ENCODE measurements at regions not wholly inside any gene's neighbourhood (a gene's known extent, or its start where the extent isn't known, plus 50 kb on each side); places are given as distances from the start of the nearest gene placed in this dataset.

- H3K27ac Mint-ChIP-seq, result no peak overlapping the region
- no peak overlapping the region for H3K4me3 Mint-ChIP-seq
- no peaks in the 10 kb centered on the region for H3K36me3 Mint-ChIP-seq
- H3K9me3 Mint-ChIP-seq, result peaks cover 3% of the 10 kb centered on the region
- DNase-seq (ENCODE audit: low spot score in 2 of 2), result no peak
- no peak for ATAC-seq (ENCODE audit: low read depth)
- H3K4me1 Mint-ChIP-seq, result no peaks in the 10 kb centered on the region
- no peaks in the 10 kb centered on the region for H3K27me3 Mint-ChIP-seq
Observed at GRCh38 chr21:27507695-27508094, 540.8 kb upstream of the ADAMTS5 start.

DNA sequence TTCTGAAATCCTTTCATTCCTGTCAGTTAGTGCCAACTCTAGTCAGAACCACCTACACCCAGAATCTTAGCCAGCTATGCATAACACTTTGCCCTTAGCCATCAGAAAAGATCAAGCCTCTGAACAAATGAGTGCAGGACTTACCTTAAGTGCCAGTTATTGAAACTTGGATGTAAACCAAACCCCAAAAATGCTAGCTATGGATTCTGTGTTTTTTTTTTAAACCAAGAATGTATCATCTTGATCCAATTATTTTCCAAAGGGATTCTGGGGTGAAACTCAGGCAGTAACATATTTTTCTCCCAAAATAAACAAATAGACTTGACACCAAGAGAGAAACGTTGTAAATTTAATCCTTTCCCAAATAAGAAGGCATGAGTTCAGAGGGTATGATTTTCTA lies 538.6 kb upstream of the ADAMTS5 start:
- no peak for DNase-seq (ENCODE audit: low spot score in 2 of 2)
- no peak overlapping the region for H3K4me3 Mint-ChIP-seq
- H3K27me3 Mint-ChIP-seq, result no peaks in the 10 kb centered on the region
- no peaks in the 10 kb centered on the region for H3K36me3 Mint-ChIP-seq
- peaks cover 1% of the 10 kb centered on the region for H3K9me3 Mint-ChIP-seq
- H3K27ac Mint-ChIP-seq, result no peak overlapping the region
- no peak for ATAC-seq (ENCODE audit: low read depth)
- no peaks in the 10 kb centered on the region for H3K4me1 Mint-ChIP-seq

GRCh38 chr21:27502801-27503200 lies 535.9 kb upstream of the ADAMTS5 start:
- no peak for ATAC-seq (ENCODE audit: low read depth)
- H3K4me1 Mint-ChIP-seq, result peaks cover 1% of the 10 kb centered on the region
- no peaks in the 10 kb centered on the region for H3K27me3 Mint-ChIP-seq
- DNase-seq (ENCODE audit: low spot score in 2 of 2), result no peak
- no peaks in the 10 kb centered on the region for H3K36me3 Mint-ChIP-seq
- H3K9me3 Mint-ChIP-seq, result no peaks in the 10 kb centered on the region
- no peak overlapping the region for H3K27ac Mint-ChIP-seq
- no peak overlapping the region for H3K4me3 Mint-ChIP-seq

GRCh38 chr21:27498025-27498424 lies 531.1 kb upstream of the ADAMTS5 start:
- ATAC-seq (ENCODE audit: low read depth), result no peak
- Mint-ChIP-seq H3K4me1 (peaks cover 3% of the 10 kb centered on the region), H3K27me3 (no peaks in the 10 kb centered on the region), H3K9me3 (no peaks in the 10 kb centered on the region), H3K36me3 (no peaks in the 10 kb centered on the region), H3K4me3 (no peak overlapping the region), H3K27ac (no peak overlapping the region)
- no peak for DNase-seq (ENCODE audit: low spot score in 2 of 2)

DNA sequence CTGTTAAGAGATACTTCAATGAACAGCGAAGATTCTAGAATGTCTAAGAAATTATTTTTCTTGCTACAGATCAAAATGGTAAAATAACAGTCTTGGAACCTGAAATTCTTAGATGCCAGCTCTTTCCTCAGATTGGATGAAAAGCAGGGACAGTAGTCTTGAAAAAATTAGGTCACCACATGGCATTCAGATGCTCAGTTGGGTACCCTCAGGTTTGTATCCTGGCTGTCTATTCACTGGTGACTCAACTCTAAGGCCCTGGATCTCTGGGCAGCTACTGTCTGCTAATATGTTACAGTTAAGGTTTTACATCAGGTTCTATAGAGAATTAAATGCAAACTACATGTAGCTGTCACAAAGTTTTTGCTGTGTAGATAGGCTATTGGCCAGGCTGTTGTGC lies 528.9 kb upstream of the ADAMTS5 start:
- Mint-ChIP-seq H3K4me3 (no peak overlapping the region), H3K36me3 (no peaks in the 10 kb centered on the region), H3K27me3 (no peaks in the 10 kb centered on the region), H3K4me1 (peaks cover 3% of the 10 kb centered on the region), H3K9me3 (no peaks in the 10 kb centered on the region), H3K27ac (no peak overlapping the region)
- ATAC-seq (ENCODE audit: low read depth), result no peak
- no peak for DNase-seq (ENCODE audit: low spot score in 2 of 2)

DNA sequence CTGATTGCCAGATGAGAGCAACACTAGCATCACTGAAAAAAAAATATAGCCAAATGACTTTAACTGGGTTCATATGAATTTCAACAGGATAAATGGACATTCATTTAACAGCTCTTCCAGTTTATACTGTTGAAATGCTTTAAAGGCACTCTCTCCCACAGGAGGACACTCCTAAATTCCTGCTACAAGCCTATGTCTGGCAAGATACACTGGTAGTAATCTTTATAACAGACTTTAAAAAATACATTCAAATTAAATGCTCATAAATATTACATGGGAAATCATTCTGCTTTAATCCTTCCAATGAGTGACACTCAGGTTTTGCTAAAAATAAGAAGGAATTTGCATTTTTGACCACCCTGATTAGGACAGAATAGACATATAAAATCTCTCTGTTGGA lies 526.7 kb upstream of the ADAMTS5 start:
- no peaks in the 10 kb centered on the region for H3K36me3 Mint-ChIP-seq
- no peak for ATAC-seq (ENCODE audit: low read depth)
- no peak overlapping the region for H3K27ac Mint-ChIP-seq
- H3K27me3 Mint-ChIP-seq, result no peaks in the 10 kb centered on the region
- DNase-seq (ENCODE audit: low spot score in 2 of 2), result no peak
- peaks cover 3% of the 10 kb centered on the region for H3K4me1 Mint-ChIP-seq
- no peak overlapping the region for H3K4me3 Mint-ChIP-seq
- no peaks in the 10 kb centered on the region for H3K9me3 Mint-ChIP-seq

DNA sequence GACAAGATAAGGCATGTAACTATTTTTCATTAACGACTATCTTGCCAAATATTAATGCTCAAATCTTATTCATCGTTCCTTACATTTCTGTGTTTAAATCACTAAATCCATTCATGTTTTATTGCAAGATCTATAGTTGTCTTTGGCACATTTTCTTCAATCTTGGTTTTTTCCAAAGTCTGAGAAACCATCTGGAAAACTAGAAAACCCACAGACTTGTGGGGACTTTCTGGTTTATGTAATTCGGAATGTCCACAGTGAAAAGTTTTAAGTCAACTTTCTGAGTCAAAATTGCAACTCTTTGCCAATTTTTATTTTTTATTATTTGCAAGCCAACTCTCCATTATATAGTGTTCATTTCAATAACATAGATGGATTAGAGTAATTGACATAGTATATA lies 520.8 kb upstream of the ADAMTS5 start:
- Mint-ChIP-seq H3K36me3 (no peaks in the 10 kb centered on the region), H3K4me3 (no peak overlapping the region), H3K27me3 (no peaks in the 10 kb centered on the region), H3K9me3 (no peaks in the 10 kb centered on the region), H3K27ac (no peak overlapping the region), H3K4me1 (no peaks in the 10 kb centered on the region)
- no peak for DNase-seq (ENCODE audit: low spot score in 2 of 2)
- ATAC-seq (ENCODE audit: low read depth), result no peak

- Mint-ChIP-seq H3K36me3 (no peaks in the 10 kb centered on the region), H3K27ac (no peak overlapping the region), H3K9me3 (peaks cover 7% of the 10 kb centered on the region), H3K4me3 (no peak overlapping the region), H3K27me3 (no peaks in the 10 kb centered on the region), H3K4me1 (no peaks in the 10 kb centered on the region)
- no peak for ATAC-seq (ENCODE audit: low read depth)
- no peak for DNase-seq (ENCODE audit: low spot score in 2 of 2)
Observed at GRCh38 chr21:27480841-27481261, 514.0 kb upstream of the ADAMTS5 start.

GRCh38 chr21:27477296-27477695 lies 510.4 kb upstream of the ADAMTS5 start:
- H3K27me3 Mint-ChIP-seq, result no peaks in the 10 kb centered on the region
- DNase-seq (ENCODE audit: low spot score in 2 of 2) (no peak), ATAC-seq (ENCODE audit: low read depth) (no peak)
- H3K4me3 Mint-ChIP-seq, result no peak overlapping the region
- H3K36me3 Mint-ChIP-seq, result no peaks in the 10 kb centered on the region
- peaks cover 10% of the 10 kb centered on the region for H3K9me3 Mint-ChIP-seq
- H3K27ac Mint-ChIP-seq, result no peak overlapping the region
- no peaks in the 10 kb centered on the region for H3K4me1 Mint-ChIP-seq

- Mint-ChIP-seq H3K27me3 (no peaks in the 10 kb centered on the region), H3K27ac (no peak overlapping the region), H3K36me3 (no peaks in the 10 kb centered on the region), H3K4me3 (no peak overlapping the region), H3K4me1 (no peaks in the 10 kb centered on the region), H3K9me3 (peaks cover 8% of the 10 kb centered on the region)
- ATAC-seq (ENCODE audit: low read depth) (no peak), DNase-seq (ENCODE audit: low spot score in 2 of 2) (no peak)
Observed at GRCh38 chr21:27476696-27477095, 509.8 kb upstream of the ADAMTS5 start.

DNA sequence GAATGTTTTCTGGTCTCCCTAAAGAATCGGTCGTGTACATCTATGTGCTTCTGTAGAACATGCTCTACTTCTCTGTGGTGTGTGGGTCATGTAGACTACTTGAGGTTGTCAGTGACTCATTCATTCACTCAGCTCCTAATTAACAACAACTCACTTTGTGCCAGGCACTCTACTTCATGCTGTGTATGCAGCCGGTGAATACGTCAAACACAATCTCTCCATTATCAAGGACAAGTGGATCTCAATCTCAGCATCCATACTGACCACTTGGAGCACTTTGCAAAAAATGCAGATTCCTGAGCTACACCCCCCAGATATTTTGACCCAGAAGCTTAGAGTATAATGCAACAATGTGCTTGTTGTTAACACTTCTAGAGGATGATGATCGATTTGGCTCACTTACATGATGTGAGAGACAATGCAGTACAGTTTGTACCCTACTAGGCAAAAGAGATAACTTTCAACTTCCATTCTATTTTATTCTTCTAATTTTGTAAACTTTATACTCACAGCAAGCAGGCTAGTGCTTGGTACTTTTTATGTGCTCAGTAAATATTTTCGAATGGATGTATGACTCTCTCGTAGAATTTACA lies 508.6 kb upstream of the ADAMTS5 start:
- H3K27ac Mint-ChIP-seq, result no peak overlapping the region
- H3K4me3 Mint-ChIP-seq, result no peak overlapping the region
- no peaks in the 10 kb centered on the region for H3K4me1 Mint-ChIP-seq
- DNase-seq (ENCODE audit: low spot score in 2 of 2), result no peak
- peaks cover 8% of the 10 kb centered on the region for H3K9me3 Mint-ChIP-seq
- H3K27me3 Mint-ChIP-seq, result no peaks in the 10 kb centered on the region
- no peak for ATAC-seq (ENCODE audit: low read depth)
- no peaks in the 10 kb centered on the region for H3K36me3 Mint-ChIP-seq

DNA sequence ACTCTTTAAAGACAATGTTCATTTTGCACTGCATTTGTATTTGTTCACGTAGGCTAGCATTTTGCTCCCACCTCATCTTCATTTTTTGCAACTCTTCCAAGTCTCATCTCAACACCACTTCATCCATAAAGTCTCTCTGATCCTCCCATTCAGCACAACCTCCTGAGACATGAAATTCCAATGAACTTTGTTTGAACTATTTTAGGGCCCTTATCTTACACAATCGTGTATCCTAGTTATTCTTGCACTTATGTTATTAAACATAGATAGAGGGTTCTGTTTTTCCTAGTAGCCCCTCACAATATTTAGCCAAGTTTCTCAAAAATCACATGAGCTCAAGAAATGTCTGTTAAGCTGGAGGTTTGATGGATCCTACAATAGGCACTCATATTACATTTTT lies 500.5 kb upstream of the ADAMTS5 start:
- Mint-ChIP-seq H3K4me1 (no peaks in the 10 kb centered on the region), H3K4me3 (no peak overlapping the region), H3K27ac (no peak overlapping the region), H3K36me3 (no peaks in the 10 kb centered on the region), H3K9me3 (peaks cover 2% of the 10 kb centered on the region), H3K27me3 (no peaks in the 10 kb centered on the region)
- no peak for ATAC-seq (ENCODE audit: low read depth)
- DNase-seq (ENCODE audit: low spot score in 2 of 2), result no peak

- ATAC-seq (ENCODE audit: low read depth) (no peak), DNase-seq (ENCODE audit: low spot score in 2 of 2) (no peak)
- Mint-ChIP-seq H3K4me3 (no peak overlapping the region), H3K4me1 (no peaks in the 10 kb centered on the region), H3K27me3 (no peaks in the 10 kb centered on the region), H3K27ac (no peak overlapping the region), H3K36me3 (no peaks in the 10 kb centered on the region), H3K9me3 (peaks cover 2% of the 10 kb centered on the region)
Observed at GRCh38 chr21:27466140-27466539, 499.3 kb upstream of the ADAMTS5 start.

- no peak for DNase-seq (ENCODE audit: low spot score in 2 of 2)
- H3K9me3 Mint-ChIP-seq, result no peaks in the 10 kb centered on the region
- no peaks in the 10 kb centered on the region for H3K36me3 Mint-ChIP-seq
- H3K4me3 Mint-ChIP-seq, result no peak overlapping the region
- H3K4me1 Mint-ChIP-seq, result no peaks in the 10 kb centered on the region
- ATAC-seq (ENCODE audit: low read depth), result no peak
- no peaks in the 10 kb centered on the region for H3K27me3 Mint-ChIP-seq
- no peak overlapping the region for H3K27ac Mint-ChIP-seq
Observed at GRCh38 chr21:27464648-27465047, 497.8 kb upstream of the ADAMTS5 start.

DNA sequence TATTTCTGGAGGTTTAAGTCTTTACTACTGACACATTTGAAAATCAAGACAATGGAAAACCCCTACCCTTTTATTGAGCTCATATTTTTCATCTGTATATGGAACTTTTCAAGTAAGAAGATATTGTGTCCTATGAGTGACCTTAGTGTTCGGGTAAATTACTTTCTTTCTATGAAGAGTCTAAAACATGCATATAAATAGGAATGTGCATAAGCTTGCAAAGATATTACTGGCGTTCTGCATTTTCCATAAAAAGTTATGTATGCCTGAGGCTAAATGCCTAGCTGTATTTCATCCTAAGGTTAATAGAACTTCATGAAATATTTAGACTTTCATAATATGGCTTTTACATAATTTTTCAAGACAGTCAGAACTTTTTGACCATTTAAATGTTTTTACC lies 495.8 kb upstream of the ADAMTS5 start:
- ATAC-seq (ENCODE audit: low read depth), result no peak
- Mint-ChIP-seq H3K27me3 (no peaks in the 10 kb centered on the region), H3K36me3 (no peaks in the 10 kb centered on the region), H3K4me1 (no peaks in the 10 kb centered on the region), H3K4me3 (no peak overlapping the region), H3K27ac (no peak overlapping the region), H3K9me3 (no peaks in the 10 kb centered on the region)
- no peak for DNase-seq (ENCODE audit: low spot score in 2 of 2)
